EL (cell line): ENCODE measurements at regions not wholly inside any gene's neighbourhood (a gene's known extent, or its start where the extent isn't known, plus 50 kb on each side); places are given as distances from the start of the nearest gene placed in this dataset.
"Not testable (repeated sequence)": the region's sequence is repeated elsewhere in the genome, so short reads cannot be mapped to it uniquely, and the experiment has no call there.

ENCODE experiments used
- DNase-seq: peaks from one replicate; pipeline ENCODE4 v3.0.0-alpha.2; 2016

DNA sequence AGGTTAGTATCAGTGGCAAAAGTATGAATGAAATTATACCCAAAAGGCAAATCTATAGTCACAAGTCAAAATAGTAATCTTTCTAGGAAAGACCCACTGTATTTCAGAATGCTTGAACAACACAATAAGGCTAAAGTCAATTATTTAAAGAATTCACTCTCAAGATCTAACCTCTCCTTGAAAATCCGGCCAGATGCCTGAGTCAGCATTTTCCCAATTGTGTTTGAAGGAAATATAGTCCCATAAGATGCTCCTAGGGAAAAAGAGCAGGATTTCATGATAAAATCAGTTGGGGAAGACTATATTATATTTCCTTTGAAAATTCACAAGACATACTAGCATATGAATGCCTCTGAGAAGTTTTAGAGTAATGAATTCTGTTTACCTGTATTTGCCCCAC is 1075.0 kb downstream of the GRM8 start:
- no peak for DNase-seq

DNA sequence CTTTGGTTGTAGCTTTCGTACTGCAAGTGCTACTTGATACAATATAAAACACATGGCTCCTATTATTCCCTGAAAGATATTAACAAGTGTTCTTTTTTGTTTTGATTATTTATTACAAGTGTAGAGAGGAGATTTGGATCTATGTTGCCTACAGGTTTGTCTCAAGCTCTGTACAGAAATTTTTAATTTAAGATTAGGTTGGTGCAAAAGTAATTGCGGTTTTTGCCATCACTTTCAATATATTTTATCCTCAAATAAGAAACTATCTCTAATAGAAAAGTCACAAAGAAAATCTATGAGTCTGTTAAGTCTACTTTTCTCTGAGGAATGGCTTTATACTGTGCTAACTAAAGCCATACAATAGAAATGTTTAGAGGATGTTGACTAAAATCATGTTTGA is 1086.1 kb downstream of the GRM8 start:
- DNase-seq, result no peak

DNA sequence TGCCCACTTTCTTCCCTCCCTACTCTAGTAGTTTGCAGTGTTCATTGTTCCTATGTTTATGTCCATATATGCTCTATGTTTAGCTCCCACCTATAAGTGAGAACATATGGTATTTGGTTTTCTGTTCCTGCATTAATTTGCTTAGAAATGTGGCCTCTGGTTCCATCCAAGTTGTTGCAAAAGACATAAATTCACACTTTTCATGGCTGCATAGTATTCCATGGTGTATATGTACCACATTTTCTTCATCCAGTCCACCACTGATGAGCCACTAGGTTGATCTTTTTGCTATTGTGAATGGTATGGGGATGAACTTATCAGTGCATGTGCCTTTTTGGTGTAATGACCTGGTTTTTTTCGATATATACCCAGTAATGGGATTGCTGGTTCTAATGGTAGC is 1089.1 kb downstream of the GRM8 start:
- DNase-seq, result no peak

- DNase-seq, result no peak
Observed at GRCh38 chr7:126157391-126157790, 1095.3 kb downstream of the GRM8 start.

- no peak for DNase-seq
Observed at GRCh38 chr7:126150278-126150958, 1102.3 kb downstream of the GRM8 start.

DNA sequence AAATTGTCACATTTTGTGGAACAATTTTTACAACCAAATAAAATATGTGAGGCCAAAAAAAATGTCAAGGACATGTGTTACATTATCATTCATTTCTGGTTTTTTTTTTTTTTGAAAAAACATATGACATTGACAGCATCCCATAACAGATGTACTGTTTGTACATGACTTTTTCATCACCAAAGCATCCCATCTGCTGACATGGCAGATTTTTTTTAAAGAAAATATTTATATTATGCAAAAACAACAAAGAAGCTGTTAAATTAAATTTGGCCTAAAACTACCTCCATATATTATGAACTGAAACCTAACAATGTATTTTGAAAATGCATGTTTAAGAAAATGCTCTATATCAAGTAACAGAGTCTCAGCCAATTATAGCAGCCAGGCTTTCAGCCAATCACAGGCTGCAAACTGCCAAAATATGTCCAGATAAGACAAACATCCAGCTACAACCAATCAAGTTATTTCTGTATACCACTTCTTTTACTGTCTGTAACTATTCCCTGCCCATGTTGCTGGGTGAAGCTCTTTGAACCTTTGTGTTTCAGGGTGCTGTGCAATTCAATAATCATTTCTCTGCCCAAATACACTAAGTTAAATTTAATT is 1111.8 kb downstream of the GRM8 start:
- DNase-seq, result no peak

DNA sequence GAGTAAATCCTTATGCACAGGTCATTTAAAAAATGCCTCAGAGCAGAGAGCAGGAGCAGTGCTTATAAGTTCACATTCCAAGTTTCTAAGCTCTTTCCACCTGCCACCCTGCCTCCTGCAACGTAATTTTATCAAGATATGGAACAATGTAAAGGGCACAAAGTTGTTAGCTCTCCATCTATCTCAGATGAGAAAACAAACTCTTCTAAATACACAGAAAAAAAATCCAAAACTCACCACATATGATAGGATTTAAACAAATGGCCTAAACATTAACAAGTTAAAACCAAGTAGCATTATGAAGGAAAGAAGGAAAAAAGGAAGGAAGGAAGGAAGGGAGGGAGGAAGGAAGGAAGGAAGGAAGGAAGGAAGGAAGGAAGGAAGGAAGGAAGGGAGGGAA is 1132.8 kb downstream of the GRM8 start:
- no peak for DNase-seq

DNA sequence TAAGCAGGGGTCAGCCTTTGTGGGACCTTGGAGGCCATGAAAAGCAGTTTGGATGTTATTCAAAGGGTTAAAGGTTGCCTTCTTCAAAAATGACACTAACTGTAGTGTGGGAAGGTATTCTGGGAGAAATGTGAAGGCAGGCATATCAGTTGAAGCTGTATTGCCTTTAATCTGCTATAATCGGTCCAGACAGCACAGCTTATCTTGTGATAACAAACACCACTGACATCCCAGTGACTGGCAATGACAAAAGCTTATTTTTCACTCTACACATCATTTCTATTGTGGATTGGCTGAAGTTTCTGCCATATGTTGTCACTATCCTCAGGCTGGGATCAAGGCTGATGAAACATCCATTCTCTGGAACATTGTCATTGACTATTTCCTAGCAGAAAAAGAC is 1149.2 kb downstream of the GRM8 start:
- no peak for DNase-seq

- DNase-seq, result no peak
Observed at GRCh38 chr7:126083014-126083413, 1153.4 kb upstream of the POT1 start.

GRCh38 chr7:126079581-126079980 is 1150.0 kb upstream of the POT1 start:
- no peak for DNase-seq

- no peak for DNase-seq
Observed at GRCh38 chr7:126079151-126079550, 1149.5 kb upstream of the POT1 start.

DNA sequence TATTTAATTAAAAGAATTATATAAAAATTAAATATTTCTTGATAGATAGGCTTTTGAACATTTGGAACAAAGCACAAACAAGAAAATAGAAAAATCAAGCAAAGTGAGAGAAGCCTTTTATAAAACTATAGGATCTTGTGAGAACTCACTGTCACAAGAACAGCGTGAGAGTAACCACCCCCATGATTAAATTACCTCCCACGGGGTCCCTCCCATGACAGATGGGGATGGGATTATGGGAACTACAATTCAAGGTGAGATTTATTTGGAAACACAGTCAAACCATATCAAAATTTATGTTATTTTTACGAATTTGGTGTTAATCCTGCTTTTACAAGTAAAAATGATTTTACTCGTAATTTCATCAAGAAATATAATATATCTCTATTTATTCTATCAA is 1136.1 kb upstream of the POT1 start:
- no peak for DNase-seq

- no peak for DNase-seq
Observed at GRCh38 chr7:126057979-126058378, 1128.4 kb upstream of the POT1 start.

GRCh38 chr7:126056613-126057012 is 1127.0 kb upstream of the POT1 start:
- not testable (repeated sequence) for DNase-seq

DNA sequence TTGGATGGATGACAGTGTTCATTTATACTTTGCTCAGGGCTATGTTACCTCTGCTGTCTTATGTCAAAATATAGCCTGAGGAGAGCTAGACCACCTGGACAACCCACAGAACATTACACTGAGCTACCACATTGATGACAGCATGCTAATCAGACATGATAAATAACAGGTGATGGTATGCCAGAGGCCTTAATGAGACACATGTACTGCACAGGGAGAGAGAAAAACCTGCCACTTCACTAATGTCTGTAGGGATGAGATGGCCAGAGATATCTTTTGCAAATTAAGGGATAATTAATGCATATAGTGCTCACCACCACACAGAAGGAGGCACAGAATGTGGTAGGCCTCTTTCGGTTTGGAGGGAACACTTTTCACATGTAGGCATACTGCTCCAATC is 1122.6 kb upstream of the POT1 start:
- DNase-seq, result no peak

DNA sequence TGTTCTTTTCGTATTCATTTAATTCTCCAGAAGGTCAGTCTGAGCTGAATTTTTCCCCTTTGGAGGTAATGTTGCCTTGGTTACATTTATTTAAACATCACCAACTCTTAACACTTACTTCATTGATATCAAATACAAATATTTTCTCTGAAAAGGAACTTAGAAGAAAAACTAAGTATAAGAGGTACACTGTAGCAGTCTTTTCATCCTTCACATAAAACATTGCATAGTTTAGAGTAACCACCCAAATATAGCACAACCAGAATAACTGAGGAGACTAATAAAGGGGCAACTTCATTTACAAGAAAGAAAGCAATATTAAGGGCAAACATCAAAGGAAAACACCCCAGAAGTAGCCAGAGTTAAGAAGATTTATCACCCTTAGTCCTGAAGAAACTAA is 1115.0 kb upstream of the POT1 start:
- no peak for DNase-seq

DNA sequence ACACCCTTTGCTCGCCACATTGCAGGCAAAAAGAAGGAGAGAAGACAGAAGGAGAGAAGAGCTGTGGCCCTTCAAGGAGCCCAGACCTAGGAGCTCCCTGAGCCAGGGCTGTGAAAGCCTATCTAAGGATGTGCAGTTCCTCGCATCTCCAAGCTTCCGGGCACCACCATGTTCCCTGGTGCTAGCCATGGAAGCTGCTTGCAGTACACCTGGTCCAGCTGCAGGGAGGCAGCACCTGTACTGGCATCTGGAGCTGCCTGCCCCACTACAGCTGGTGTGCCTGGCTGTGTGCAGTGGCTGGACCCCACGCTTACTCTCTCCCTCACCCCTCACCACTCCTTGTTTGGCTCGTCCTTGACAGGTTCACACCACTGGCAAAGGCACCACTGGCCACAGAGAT is 1111.8 kb upstream of the POT1 start:
- no peak for DNase-seq

- DNase-seq, result no peak
Observed at GRCh38 chr7:126040114-126041045, 1110.8 kb upstream of the POT1 start.

DNA sequence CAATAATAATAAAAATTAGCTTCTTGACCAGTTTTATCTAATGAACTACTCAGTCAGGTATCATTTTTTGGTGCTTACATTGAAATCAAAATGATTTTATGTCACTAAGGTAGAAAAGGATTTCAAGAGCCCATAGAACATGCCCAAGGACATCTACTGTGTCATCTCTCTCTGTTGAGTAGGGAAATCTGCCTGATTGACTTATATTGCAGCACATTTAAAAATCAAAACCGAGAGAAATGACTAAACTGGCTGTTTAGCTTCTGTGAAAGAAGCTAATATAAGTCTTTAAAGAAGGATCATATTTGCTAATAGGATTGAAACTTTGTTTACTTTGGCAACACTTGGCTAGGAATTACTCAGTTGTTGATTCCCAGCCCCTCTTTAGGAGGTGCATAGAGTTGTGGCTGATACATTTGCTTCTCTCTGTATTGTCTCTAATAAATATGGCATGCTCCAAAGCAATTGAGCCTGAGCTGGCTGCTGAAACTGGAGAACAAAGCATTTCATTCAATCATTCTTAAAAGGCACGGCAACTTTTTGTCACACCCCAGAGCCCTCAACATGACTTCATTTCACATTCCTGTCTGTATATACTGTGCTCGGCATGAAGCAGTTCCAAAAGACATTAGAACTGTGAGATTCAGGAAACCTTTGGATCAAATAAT is 1096.9 kb upstream of the POT1 start:
- DNase-seq, result no peak

GRCh38 chr7:126022452-126022851 is 1092.8 kb upstream of the POT1 start:
- no peak for DNase-seq

- no peak for DNase-seq
Observed at GRCh38 chr7:126016722-126017121, 1087.1 kb upstream of the POT1 start.

GRCh38 chr7:126005064-126005463 is 1075.4 kb upstream of the POT1 start:
- no peak for DNase-seq

DNA sequence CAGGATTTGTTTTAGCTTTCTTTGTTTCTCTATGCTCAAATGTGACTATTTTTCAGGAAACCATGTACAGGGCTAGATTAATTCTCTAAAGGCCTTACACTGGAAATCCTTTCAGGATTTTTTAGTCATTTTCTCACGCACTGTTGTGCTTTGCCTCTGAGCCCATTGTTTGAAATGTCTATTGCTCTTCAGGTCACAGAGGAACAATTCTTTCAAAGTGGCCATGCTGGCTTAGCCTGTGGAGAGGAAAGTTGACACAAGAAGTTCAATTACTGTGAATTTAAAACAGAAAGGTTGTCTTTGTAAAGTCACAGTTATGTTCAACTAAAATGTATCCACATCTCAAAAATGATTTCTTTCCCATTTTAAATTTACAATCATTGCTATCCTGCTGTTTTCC is 1071.7 kb upstream of the POT1 start:
- no peak for DNase-seq
